K562 (cell line): ENCODE measurements at regions not wholly inside any gene's neighbourhood (a gene's known extent, or its start where the extent isn't known, plus 50 kb on each side); places are given as distances from the start of the nearest gene placed in this dataset.

Experiments
- AFF1 ChIP-seq, 2 experiments: fragments of 450-650 bp; IDR thresholded peaks; 2 replicates each; pipeline ENCODE4 v1.6.1; 2018; ENCODE audit warnings: mild to moderate bottlenecking in 2 of 2, low read depth in 1 of 2; ENCODE audit not compliant: partially characterized antibody in 2 of 2
- ARID1B ChIP-seq: fragments of 450-650 bp; IDR thresholded peaks from 2 replicates; pipeline ENCODE4 v1.6.1; 2016; ENCODE audit warnings: antibody characterized with exemption, mild to moderate bottlenecking, inconsistent platforms
- ATF7 ChIP-seq: fragments of 450-650 bp; IDR thresholded peaks from 2 replicates; pipeline ENCODE4 v1.7.1; 2014; ENCODE audit warnings: mild to moderate bottlenecking, moderate library complexity
- BCLAF1 ChIP-seq, 2 experiments: fragments of 450-650 bp in 1 of 2; IDR thresholded peaks; 2 replicates each; pipeline ENCODE4 v1.6.1; 2011 to 2017; ENCODE audit warnings: low read depth in 2 of 2, antibody characterized with exemption in 1 of 2, borderline replicate concordance in 1 of 2, low read length in 1 of 2, mild to moderate bottlenecking in 1 of 2, mixed read lengths in 1 of 2; ENCODE audit not compliant: control insufficient read depth in 1 of 2
- CREB3L1 ChIP-seq: fragments of 450-650 bp; IDR thresholded peaks from 2 replicates; pipeline ENCODE4 v1.6.1; 2014; ENCODE audit warnings: low read depth, mild to moderate bottlenecking, moderate library complexity, borderline replicate concordance
- ESRRA ChIP-seq: fragments of 450-650 bp; IDR thresholded peaks from 2 replicates; pipeline ENCODE4 v1.6.1; 2014; ENCODE audit warnings: low read depth, mild to moderate bottlenecking, moderate library complexity, borderline replicate concordance
- JUND ChIP-seq, 2 experiments: IDR thresholded peaks; 2 replicates in 1 of 2; 3 replicates in 1 of 2; pipeline ENCODE4 v1.6.1; 2011; ENCODE audit warnings: borderline replicate concordance in 2 of 2, low read depth in 2 of 2, low read length in 2 of 2, improper control_type of control experiment in 1 of 2, missing biosample characterization in 1 of 2, missing genetic modification characterization in 1 of 2, missing genetic modification reagents in 1 of 2
- KAT8 ChIP-seq: fragments of 450-650 bp; IDR thresholded peaks from 2 replicates; pipeline ENCODE4 v1.6.1; 2016; ENCODE audit warnings: low read depth, mild to moderate bottlenecking
- LEF1 ChIP-seq: fragments of 450-650 bp; IDR thresholded peaks from 2 replicates; pipeline ENCODE4 v1.6.1; 2016; ENCODE audit warnings: mild to moderate bottlenecking
- MCM5 ChIP-seq: fragments of 450-650 bp; IDR thresholded peaks from 2 replicates; pipeline ENCODE4 v1.6.1; 2016; ENCODE audit warnings: low read depth
- MITF ChIP-seq: IDR thresholded peaks from 2 replicates; pipeline ENCODE4 v1.6.1; 2014; ENCODE audit warnings: antibody characterized with exemption
- MTA2 ChIP-seq: fragments of 450-650 bp; IDR thresholded peaks from 2 replicates; pipeline ENCODE4 v1.6.1; 2016; ENCODE audit warnings: low read depth
- RBM22 ChIP-seq: fragments of 200-400 bp; formaldehyde crosslinking; IDR thresholded peaks from 2 replicates; pipeline ENCODE4 v1.6.1; 2018; ENCODE audit warnings: low read length, low read depth; ENCODE audit not compliant: poor library complexity, severe bottlenecking
- SAP30 ChIP-seq: fragments of 200-600 bp; sonication (generic); IDR thresholded peaks from 2 replicates; pipeline ENCODE4 v1.6.1; 2012; ENCODE audit warnings: borderline replicate concordance, low read depth, mild to moderate bottlenecking, moderate library complexity, low read length, control low read depth, inconsistent platforms; ENCODE audit not compliant: insufficient read depth, poor library complexity, severe bottlenecking
- SMARCA5 ChIP-seq: fragments of 450-650 bp; IDR thresholded peaks from 2 replicates; pipeline ENCODE4 v1.6.1; 2016
- TEAD1 ChIP-seq, 2 experiments: fragments of 450-650 bp in 1 of 2; sonication (generic) in 1 of 2; formaldehyde crosslinking; IDR thresholded peaks; 2 replicates each; pipeline versions ENCODE4 v1.4.0 to v1.8.0; 2020 to 2022; ENCODE audit warnings: mild to moderate bottlenecking in 2 of 2, missing genetic modification reagents in 1 of 2
- ZNF551 ChIP-seq: fragments of 250-450 bp; sonication (Bioruptor Pico); IDR thresholded peaks from 2 replicates; pipeline ENCODE4 v1.5.0; 2021; ENCODE audit warnings: mild to moderate bottlenecking, moderate library complexity

GRCh38 chr12:113649256-113649830, 177.7 kb upstream of the LHX5 start (continued):
- TF ChIP-seq MITF = peak; percentile 96
- TF ChIP-seq MTA2 = peak; percentile 98
- no peak for TF ChIP-seq MCM5
- TF ChIP-seq ZNF551 (CRISPR knock-in tag) = no peak
- TF ChIP-seq CREB3L1 = peak; percentile 83
- peak; percentile 95 for TF ChIP-seq ATF7
- no peak for TF ChIP-seq RBM22
- peak; percentile 54 to 95 for TF ChIP-seq AFF1 (IDR thresholded peaks at IDR 0.05; ENCODE audit: low read depth in 1 of 2, partially characterized antibody in 2 of 2)
- no peak for TF ChIP-seq KAT8
- peak; percentile 74; the same call in 1 of the 2 replicates for TF ChIP-seq ESRRA
- TF ChIP-seq LEF1 = peak; percentile 99
- no peak for TF ChIP-seq BCLAF1 (IDR thresholded peaks at IDR 0.05; ENCODE audit: borderline replicate concordance in 1 of 2, control insufficient read depth in 1 of 2, low read depth in 2 of 2, low read length in 1 of 2)
- no peak for TF ChIP-seq SMARCA5
- TF ChIP-seq ARID1B = peak; percentile 100
- peak; percentile 76; the same call in 1 of the 2 replicates for TF ChIP-seq JUND (IDR thresholded peaks at IDR 0.05; ENCODE audit: borderline replicate concordance, low read depth, low read length)
- TF ChIP-seq JUND (tag; IDR thresholded peaks at IDR 0.05; ENCODE audit: borderline replicate concordance, low read depth, low read length) = peak; percentile 63; the same call in 2 of the 3 replicates
- no peak for TF ChIP-seq SAP30
- TF ChIP-seq TEAD1 (CRISPR knock-in tag; IDR thresholded peaks at IDR 0.05) = peak; percentile 73 to 91
